ENCODE measurements at regions not wholly inside any gene's neighbourhood (a gene's known extent, or its start where the extent isn't known, plus 50 kb on each side); places are given as distances from the start of the nearest gene placed in this dataset.

DNA sequence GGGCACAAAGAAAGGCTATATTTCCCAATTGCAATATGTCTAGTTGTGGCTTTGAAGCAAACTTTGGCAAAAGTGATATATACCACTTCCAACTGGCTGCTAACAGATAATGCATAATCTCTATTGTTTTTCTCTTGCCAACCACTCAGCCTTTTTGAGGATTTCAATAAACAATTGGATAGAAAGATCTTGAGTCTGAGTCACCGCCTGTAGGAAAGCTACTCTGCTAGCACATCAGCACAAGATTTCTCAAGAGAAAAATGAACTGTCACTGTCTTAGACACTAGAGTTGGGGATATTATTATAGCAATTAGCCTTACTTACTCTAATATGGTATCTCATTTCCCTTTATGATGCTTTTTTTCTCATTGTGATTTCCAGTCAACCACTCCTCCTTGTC, 119.7 kb downstream of the SST start:
- in situ Hi-C loops (cut with HindIII; ENCODE audit: low pct_ligation_motif_present, low pct_unique_long_range_greater_than_20kb, low sequenced_read_pairs): no loop called here
- no peak for DNase-seq

DNA sequence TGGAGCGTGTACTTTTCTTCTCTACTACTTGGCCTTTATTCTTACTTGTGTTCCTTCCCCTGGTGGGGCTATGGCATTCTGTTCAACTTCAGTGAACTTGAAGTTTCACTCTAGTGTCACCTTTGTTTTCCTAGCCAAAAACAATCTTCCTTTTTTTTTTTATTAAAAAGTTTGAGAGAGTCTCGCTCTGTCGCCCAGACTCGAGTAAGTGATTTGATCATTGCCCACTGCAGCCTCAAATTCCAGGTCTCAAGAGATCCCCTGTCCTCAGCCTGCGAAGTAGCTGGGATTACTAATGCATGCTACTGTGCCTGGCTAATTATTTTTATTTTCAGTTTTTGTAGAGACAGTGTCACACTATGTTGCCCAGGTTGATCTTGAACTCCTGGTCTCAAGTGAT, 124.8 kb downstream of the SST start:
- in situ Hi-C loops (cut with HindIII; ENCODE audit: low pct_ligation_motif_present, low pct_unique_long_range_greater_than_20kb, low sequenced_read_pairs): no loop called here
- DNase-seq: no peak

DNA sequence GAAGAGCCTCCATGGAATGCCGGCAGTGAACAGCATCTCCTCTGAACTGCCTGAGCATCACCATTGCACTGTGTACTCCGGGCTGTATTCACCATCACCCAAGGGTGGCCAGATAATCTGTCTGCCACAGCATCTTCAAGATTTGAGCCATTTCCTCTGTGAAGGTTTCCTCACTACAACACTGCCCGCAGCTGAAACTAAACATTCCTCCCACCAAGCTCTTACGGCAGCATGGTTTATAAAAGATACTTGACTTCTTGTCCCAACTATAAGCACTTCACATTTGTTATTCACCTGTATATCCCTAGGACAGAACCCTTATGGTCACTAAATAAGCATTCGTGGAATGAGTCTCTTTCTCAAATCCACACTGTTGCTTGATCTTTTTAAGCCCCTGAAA, 125.9 kb downstream of the SST start:
- in situ Hi-C loops (cut with HindIII; ENCODE audit: low pct_ligation_motif_present, low pct_unique_long_range_greater_than_20kb, low sequenced_read_pairs): no loop called here
- no peak for DNase-seq

DNA sequence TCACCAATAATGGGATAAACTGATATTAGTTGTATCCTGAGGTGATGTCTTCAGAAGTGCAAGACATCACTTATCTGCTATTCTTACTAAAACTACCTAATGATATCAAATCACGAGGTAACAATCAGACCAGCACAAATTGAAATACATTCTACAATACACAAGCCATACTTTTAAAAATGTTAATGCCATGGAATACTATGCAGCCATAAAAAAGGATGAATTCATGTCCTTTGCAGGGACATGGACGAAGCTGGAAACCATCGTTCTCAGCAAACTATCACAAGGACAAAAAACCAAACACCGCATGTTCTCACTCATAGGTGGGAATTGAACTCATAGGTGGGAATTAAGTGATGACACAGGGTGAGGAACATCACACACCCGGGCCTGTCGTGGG, 129.3 kb downstream of the SST start:
- in situ Hi-C loops (cut with HindIII; ENCODE audit: low pct_ligation_motif_present, low pct_unique_long_range_greater_than_20kb, low sequenced_read_pairs): no loop called here
- no peak for DNase-seq

DNA sequence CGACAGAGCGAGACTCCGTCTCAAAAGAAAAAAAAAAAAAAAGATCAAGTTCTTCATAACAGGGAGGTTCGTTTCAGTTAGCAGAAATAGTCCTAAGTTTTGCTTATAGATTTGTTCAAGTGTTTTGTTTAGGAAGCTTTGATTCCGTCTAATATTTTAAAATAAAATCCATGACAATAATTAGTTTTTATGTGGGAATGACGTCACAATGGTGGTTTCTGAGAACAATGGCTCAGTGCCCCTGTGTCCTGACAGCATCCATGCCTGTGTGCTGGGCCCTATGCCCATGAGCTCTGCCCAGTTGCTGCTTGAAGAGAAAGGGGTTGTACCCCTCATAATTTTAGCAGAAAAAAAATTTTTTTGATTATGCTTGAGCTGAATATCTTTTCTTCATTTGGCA, 134.0 kb downstream of the SST start:
- no peak for DNase-seq
- in situ Hi-C loops (cut with HindIII; ENCODE audit: low pct_ligation_motif_present, low pct_unique_long_range_greater_than_20kb, low sequenced_read_pairs): no loop called here

DNA sequence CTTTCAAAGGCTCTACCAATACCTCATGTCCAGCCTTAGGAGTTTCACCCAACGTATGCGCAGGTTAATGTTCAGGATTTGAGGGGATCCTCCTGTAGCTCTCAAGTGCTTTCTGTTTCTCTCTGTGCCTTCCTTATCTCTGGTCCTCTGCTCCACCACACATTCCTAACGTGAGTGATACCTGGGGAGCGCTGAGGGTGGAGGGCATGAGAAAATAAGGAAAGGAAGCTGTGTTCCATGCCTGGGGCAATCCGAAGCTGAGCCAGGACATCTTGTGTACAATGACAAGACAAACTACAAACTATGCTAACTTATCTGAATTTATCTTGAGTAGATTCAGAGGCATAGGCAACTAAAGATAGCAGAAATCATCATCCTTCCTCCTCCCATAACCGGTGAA, 136.4 kb downstream of the SST start:
- in situ Hi-C loops (cut with HindIII; ENCODE audit: low pct_ligation_motif_present, low pct_unique_long_range_greater_than_20kb, low sequenced_read_pairs): no loop called here
- no peak for DNase-seq

DNA sequence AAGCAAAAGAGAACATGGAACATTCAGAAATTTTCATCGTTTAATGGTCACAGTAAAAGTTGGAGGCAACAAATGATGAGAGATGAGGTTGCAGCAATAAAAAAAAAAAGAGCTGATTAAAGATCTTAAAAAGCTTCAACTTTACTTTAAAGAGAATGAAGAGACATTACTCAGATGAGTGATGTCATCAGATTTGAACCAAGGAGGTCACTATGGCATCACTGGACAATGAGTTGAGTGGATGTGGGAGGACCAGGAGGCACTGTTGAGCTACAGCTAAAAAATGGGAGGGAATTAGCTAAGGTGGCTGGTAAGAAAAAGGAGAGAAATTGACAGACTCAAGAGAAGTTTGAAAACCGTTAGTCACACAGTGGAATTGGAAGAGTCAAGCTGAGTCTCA, 138.4 kb downstream of the SST start:
- in situ Hi-C loops (cut with HindIII; ENCODE audit: low pct_ligation_motif_present, low pct_unique_long_range_greater_than_20kb, low sequenced_read_pairs): no loop called here
- no peak for DNase-seq

DNA sequence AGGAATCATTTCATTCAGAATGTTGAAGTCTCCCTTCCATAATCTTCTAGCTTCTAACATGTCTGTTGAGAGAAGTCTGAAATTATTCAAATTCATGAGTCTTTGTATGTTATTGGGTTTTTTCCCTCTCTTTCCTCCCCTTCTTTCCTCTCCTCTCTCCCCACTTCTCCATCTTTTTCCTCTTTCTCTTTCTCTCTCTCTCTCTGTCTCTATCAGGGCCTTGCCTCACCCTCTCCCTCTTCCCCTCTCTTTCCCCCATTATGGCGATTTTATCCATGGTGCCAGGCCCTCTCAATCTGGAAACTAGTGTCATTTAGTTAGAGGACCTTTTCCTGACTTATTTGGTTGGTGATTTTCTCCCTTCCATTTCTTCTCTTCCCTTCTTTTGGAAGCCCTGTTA, 147.3 kb downstream of the SST start:
- no peak for DNase-seq

DNA sequence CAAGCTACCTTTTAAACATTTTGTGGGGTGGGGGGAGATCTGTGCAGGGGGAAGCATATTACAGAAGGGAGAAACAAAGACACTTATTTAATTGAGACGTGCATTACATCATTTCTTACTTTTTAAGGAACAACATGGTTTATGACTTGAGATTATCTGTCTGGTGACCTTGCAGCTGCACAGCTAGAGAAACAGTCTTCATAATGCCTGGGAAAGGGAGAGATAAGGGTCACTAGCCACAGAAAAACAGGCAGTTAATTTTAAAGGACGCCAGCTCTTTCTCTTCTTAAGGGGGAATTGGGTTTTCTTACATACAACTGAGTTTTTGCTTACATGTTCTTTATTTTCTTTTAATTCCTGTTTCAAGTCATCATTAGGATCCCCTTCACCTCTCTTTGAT, 147.9 kb downstream of the SST start:
- in situ Hi-C loops (cut with HindIII; ENCODE audit: low pct_ligation_motif_present, low pct_unique_long_range_greater_than_20kb, low sequenced_read_pairs): no loop called here

More for the DNA sequence above, 147.3 kb downstream of the SST start:
- in situ Hi-C loops (cut with HindIII; ENCODE audit: low pct_ligation_motif_present, low pct_unique_long_range_greater_than_20kb, low sequenced_read_pairs): no loop called here

DNA sequence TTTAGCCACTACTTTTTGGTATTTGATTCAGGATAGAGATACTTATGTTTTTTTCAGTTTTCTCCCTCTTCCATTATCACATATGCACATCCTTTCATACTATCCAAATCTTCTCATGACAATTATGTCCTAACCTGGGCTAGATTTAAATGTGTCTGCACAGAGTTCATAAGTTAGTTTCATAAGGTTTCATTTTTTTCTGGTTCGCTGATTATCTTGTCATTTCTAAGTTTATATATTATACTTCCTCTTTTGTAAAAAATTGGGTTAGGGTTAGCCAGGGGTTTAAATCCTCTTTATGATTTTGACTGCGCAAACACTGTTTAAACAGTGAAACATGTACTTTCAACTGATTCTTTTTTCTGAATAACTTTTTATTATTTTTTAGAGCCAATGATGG, 148.6 kb downstream of the SST start:
- in situ Hi-C loops (cut with HindIII; ENCODE audit: low pct_ligation_motif_present, low pct_unique_long_range_greater_than_20kb, low sequenced_read_pairs): no loop called here
- no peak for DNase-seq

More for the DNA sequence above, 147.9 kb downstream of the SST start:
- no peak for DNase-seq

DNA sequence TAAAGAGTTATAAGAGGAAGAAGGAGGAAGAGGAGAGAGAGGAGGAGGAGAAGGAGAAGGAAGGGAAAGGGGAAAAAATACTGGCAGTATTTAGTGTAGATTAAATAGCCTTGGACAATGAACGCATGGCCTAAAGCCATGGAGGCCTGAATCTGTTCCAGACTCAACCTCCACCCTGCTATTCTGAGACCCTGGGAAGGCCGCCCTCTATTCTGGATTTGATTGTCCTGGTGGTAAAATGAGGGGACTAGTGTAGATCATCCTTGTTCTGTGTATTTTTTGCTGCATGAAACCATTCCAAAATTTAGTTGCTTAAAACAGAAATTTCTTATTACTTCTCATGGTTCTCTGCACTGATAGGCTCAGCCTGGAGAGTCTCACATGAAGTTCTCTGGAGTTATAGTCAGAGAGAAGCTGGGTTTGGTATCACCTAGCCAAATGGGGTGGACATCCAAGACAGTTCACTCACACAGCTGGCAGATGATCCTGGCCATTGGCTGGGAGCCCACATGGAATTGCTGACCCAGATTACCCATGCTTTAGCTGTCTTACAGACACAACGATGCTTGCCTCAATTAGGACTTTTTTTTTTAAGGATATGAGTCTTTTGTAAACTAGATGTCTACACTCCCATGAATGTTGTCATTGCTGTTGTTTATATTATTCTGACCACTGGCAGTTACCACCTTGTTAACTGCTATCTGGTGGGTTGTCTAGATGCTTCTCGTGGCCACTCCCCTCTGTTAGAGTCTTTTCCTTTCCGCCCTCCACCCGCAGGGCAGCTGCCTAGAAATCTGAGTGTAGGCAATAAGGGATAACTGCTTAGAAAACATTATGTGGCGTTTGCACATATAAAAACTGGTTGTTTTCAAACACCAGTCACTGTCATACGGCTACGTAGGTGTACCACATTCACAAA, 149.9 kb downstream of the SST start:
- no peak for DNase-seq
- in situ Hi-C loops (cut with HindIII; ENCODE audit: low pct_ligation_motif_present, low pct_unique_long_range_greater_than_20kb, low sequenced_read_pairs): no loop called here

DNA sequence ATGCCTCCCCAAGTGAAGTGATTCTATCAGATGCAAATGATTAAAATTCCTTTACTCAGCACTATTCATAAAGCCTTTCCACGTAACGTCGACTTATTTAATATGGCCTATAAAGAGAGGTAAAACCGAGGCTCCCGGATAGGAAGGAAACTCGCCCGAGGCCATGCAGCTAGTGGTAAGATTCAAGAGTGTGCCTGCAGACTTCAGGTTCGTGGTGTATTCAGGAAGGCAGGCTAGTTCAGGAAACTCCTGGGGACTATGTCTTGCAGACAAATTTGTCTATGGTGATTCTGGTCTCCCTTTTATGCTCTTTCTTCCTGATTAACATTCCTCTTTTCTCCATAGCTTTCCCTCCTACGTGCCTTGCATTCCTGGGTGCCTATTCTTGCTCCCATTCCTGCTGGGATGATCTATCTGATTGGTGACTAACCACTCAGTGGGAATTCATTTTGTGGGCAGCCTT, 150.7 kb downstream of the SST start:
- in situ Hi-C loops (cut with HindIII; ENCODE audit: low pct_ligation_motif_present, low pct_unique_long_range_greater_than_20kb, low sequenced_read_pairs): no loop called here
- DNase-seq: no peak

DNA sequence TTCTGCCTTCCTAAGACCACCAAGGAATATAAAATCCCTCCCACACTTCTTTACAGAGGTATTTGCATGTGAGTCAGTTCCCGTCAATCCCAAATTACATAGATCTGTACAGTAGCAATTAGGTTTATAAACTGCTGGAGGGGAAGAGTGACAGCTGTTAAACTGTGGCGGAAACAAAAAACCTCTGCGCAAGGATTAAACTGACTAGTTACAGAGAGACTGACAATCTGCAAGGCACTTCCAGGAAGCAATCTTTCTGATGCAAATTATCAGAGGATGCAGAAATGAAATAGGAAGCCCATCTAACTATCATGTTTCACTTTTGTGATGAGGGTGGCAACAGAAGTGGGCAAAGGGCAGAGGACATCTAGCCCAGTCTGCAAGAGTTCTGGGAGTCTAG, 150.4 kb downstream of the RTP4 start:
- DNase-seq: no peak
- in situ Hi-C loops (cut with HindIII; ENCODE audit: low pct_ligation_motif_present, low pct_unique_long_range_greater_than_20kb, low sequenced_read_pairs): no loop called here

DNA sequence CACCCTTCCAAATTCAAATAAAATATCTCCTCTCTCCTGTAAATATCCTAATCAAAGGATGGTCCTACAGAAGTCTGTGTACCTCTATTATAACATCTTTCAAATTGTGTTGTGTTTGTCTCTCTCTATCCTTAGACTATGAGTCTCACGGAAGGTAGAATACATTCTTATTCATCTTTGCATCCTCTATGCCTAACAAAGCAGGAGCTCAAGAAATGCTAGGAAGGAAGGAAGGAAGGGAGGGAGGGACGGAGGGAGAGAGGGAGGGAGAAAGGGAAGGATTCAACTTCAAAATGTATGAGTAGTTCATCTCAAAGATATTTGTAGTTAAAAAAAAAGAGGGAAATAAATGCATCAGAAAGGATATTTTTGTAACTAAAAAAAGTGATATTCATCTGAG, 150.0 kb downstream of the RTP4 start:
- in situ Hi-C loops (cut with HindIII; ENCODE audit: low pct_ligation_motif_present, low pct_unique_long_range_greater_than_20kb, low sequenced_read_pairs): no loop called here

DNA sequence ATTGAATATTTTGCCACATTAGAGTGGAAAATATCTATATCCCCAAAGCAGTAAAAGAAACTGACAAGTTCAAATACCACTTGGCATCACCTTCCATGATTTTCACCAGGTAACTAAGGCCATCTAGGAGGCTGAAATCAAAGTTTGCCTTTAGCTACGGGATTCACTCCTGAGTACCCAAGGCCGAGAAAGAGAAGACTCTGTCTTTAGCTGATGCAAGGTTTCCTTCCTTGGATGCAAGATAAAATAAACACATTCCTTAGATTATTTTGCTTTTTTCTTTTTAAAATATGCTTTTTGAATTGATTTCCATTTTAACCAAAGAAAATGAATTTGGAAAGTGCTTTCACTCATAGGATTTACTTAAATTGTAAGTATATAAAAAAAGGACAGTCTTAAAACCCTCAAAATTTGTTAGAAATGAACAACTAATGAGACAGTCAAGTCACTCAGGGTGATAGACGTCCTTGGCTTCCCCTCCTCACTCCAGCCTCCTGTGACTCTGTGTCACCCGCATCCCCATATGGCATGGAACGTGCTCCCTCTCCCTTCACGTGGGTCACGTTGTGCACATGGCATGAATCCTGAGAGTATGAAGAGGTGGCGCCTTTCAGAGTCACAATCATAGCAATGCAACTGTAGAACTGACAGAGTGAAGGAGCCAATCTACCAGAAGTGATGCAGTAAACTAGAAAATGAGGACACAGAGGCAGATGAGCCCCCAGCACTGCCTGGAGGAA, 148.4 kb downstream of the RTP4 start:
- in situ Hi-C loops (cut with HindIII; ENCODE audit: low pct_ligation_motif_present, low pct_unique_long_range_greater_than_20kb, low sequenced_read_pairs): no loop called here
- no peak for DNase-seq

More for the DNA sequence above, 150.0 kb downstream of the RTP4 start:
- no peak for DNase-seq

DNA sequence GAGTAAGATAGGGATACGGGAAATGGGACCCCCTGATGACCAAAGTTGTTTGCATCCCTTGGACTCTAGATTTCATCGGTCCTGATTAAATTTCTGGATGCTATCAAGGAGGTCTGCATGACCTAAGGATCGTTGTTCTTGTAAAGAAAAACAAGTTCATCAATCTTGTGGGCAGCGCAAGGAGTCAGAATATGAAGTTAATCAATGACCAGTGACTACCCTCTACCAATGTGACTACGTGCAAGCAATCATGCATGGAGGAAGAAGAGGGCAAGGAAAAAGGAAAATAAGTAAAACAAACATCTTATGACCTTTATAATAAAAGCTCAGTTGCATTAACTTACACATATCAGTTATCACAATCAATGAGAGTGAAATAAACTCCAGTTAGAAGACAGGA, 139.7 kb downstream of the RTP4 start:
- in situ Hi-C loops (cut with HindIII; ENCODE audit: low pct_ligation_motif_present, low pct_unique_long_range_greater_than_20kb, low sequenced_read_pairs): no loop called here
- peak; percentile 58 for DNase-seq

DNA sequence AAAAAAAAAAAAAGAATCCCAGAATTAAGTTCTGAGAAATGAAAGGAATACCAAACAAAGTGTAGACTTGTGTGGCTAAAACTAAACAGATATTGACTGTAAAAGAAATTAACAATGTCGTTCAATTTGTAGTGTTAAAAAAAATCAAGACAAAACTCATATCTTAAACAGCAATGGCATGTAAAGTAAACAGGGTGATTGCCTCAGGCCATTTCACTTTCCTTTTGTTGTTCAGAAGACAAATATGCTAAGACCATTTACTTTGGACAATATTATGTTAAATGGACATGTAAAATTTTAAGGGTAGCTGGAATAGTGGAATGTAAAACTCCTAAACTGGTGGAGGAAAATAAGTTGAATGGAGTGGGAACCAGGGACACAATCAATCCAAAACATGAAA, 139.1 kb downstream of the RTP4 start:
- no peak for DNase-seq
- in situ Hi-C loops (cut with HindIII; ENCODE audit: low pct_ligation_motif_present, low pct_unique_long_range_greater_than_20kb, low sequenced_read_pairs): no loop called here

DNA sequence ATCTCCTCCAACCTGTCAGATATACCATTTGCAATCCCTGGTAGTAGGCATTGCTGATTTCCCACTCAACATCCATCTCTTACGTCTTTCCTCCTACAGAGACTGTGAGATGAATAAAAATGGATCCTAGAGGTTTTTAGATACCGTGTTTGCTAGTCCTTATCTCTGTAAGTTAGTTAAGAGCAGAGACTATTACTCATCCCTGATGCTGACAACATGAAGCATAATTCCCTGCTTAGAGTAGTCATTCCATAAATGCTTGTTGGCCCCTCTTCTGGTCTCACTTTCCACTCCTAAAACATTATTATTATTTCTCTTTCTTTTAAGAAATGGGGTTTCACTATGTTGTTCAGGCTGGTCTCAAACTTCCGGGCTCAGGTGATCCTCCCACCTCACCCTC, 136.2 kb downstream of the RTP4 start:
- DNase-seq: no peak
- in situ Hi-C loops (cut with HindIII; ENCODE audit: low pct_ligation_motif_present, low pct_unique_long_range_greater_than_20kb, low sequenced_read_pairs): no loop called here

DNA sequence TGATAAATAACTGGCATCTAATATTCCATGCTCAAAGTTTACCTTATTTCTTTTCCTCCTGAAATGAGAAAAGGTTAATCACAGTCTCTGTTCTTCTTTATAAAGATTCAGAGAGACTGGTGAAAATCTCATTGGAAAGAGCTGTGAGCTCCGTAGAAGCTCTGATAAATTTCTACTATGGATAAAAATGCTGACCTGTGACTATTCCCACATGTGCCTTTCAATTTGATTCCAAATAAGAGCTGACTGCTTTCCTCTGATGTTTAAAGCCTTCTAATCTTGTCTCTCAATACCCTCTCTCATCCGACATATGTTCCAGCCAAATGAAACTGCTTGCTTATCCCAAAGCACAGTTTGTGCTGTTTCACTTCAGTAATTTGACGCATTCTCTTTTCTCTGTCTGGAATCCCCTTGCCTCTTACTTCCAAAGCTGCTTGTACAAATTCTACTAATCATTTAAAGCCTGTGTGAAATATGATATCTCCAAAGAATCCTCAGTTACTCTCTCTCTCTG, 130.1 kb downstream of the RTP4 start:
- DNase-seq: no peak

DNA sequence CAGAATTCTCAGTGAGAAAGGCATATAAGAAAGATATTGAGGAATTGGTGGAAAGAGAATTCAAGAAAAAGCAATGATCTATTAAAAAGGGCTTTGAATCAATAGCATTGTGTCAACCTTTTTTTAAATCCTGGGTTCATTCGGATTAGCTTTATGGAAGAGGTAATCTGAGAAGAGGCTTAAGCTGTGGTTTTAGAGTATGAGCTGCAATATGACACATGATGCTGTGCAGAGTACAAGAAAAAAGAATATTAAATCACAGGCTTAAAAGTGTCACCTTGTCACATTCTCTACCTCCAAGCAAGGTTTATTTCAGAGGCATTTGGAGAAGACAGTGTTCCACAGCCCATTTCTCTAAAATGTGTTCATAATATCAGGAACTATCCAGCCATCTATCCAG, 128.9 kb downstream of the RTP4 start:
- DNase-seq: no peak
- in situ Hi-C loops (cut with HindIII; ENCODE audit: low pct_ligation_motif_present, low pct_unique_long_range_greater_than_20kb, low sequenced_read_pairs): no loop called here

More for the DNA sequence above, 130.1 kb downstream of the RTP4 start:
- in situ Hi-C loops (cut with HindIII; ENCODE audit: low pct_ligation_motif_present, low pct_unique_long_range_greater_than_20kb, low sequenced_read_pairs): no loop called here

All from ACHN (cell line).